ENCODE measurements at regions not wholly inside any gene's neighbourhood (a gene's known extent, or its start where the extent isn't known, plus 50 kb on each side); places are given as distances from the start of the nearest gene placed in this dataset.

- no peaks in the 10 kb centered on the region for H3K4me1 ChIP-seq
- H3K27ac ChIP-seq = no peak overlapping the region
- H3K27me3 ChIP-seq (replicated peaks in 1 of 7) = no peaks in the 10 kb centered on the region
- H3K9me3 ChIP-seq = no peaks in the 10 kb centered on the region
- no peak overlapping the region for H3K4me3 ChIP-seq
- H3K36me3 ChIP-seq = no peaks in the 10 kb centered on the region
- intact Hi-C loops (cut with DNase I; ENCODE audit: low total_unique reads) = no loop called here
- WGBS, 5 donors = 75 to 92% (median 85%) methylated on average over 1 of the region's 1 CpG
- DNase-seq = no peak
- TF ChIP-seq CTCF (IDR thresholded peaks at IDR 0.05 in 8 of 11, conservative IDR thresholded peaks at IDR 0.05 in 3 of 11) (no peak), POLR2A (IDR thresholded peaks at IDR 0.05) (no peak), POLR2AphosphoS5 (IDR thresholded peaks at IDR 0.05) (no peak)
These were observed 121.6 kb upstream of the WDR11 start for GRCh38 chr10:120729547-120729946.

- H3K36me3 ChIP-seq = no peaks in the 10 kb centered on the region
- no peak for TF ChIP-seq POLR2A (IDR thresholded peaks at IDR 0.05)
- no peak for TF ChIP-seq CTCF (IDR thresholded peaks at IDR 0.05 in 8 of 11, conservative IDR thresholded peaks at IDR 0.05 in 3 of 11)
- TF ChIP-seq POLR2AphosphoS5 (IDR thresholded peaks at IDR 0.05) = no peak
- no peaks in the 10 kb centered on the region for H3K9me3 ChIP-seq
- DNase-seq = no peak
- H3K27me3 ChIP-seq (replicated peaks in 1 of 7) = peaks cover 0 to 8% (median 0%) of the 10 kb centered on the region in 7 donors
- no peak overlapping the region for H3K27ac ChIP-seq
- intact Hi-C loops (cut with DNase I; ENCODE audit: low total_unique reads) = no loop called here
- 76 to 94% (median 82%) methylated on average over 1 of the region's 1 CpG for WGBS, 5 donors
- H3K4me1 ChIP-seq = no peaks in the 10 kb centered on the region
- no peak overlapping the region for H3K4me3 ChIP-seq
These were observed 119.1 kb upstream of the WDR11 start for GRCh38 chr10:120732067-120732466.

- peaks cover 0 to 8% (median 0%) of the 10 kb centered on the region in 7 donors for H3K27me3 ChIP-seq (replicated peaks in 1 of 7)
- H3K27ac ChIP-seq = no peak overlapping the region
- WGBS, 5 donors = 85 to 96% (median 92%) methylated on average over 4 of the region's 4 CpGs
- H3K36me3 ChIP-seq = no peaks in the 10 kb centered on the region
- TF ChIP-seq CTCF (IDR thresholded peaks at IDR 0.05 in 8 of 11, conservative IDR thresholded peaks at IDR 0.05 in 3 of 11) = no peak
- TF ChIP-seq POLR2AphosphoS5 (IDR thresholded peaks at IDR 0.05) = no peak
- TF ChIP-seq POLR2A (IDR thresholded peaks at IDR 0.05) = no peak
- no peaks in the 10 kb centered on the region for H3K9me3 ChIP-seq
- H3K4me1 ChIP-seq = no peaks in the 10 kb centered on the region
- DNase-seq = no peak
- H3K4me3 ChIP-seq = no peak overlapping the region
- intact Hi-C loops (cut with DNase I; ENCODE audit: low total_unique reads) = no loop called here
These were observed 118.4 kb upstream of the WDR11 start for GRCh38 chr10:120732643-120733313.

GRCh38 chr10:120734483-120735078, 116.6 kb upstream of the WDR11 start:
- H3K4me1 ChIP-seq = no peaks in the 10 kb centered on the region
- no peak for DNase-seq
- peaks cover 0 to 16% (median 0%) of the 10 kb centered on the region in 7 donors for H3K27me3 ChIP-seq (replicated peaks in 1 of 7)
- TF ChIP-seq POLR2A (IDR thresholded peaks at IDR 0.05) = no peak
- H3K4me3 ChIP-seq = no peak overlapping the region
- WGBS, 5 donors = 69 to 85% (median 72%) methylated on average over 6 of the region's 6 CpGs
- H3K9me3 ChIP-seq = no peaks in the 10 kb centered on the region
- no peaks in the 10 kb centered on the region for H3K36me3 ChIP-seq
- intact Hi-C loops (cut with DNase I; ENCODE audit: low total_unique reads) = no loop called here
- no peak overlapping the region for H3K27ac ChIP-seq

Data from spleen (tissue), 11 donors.